Spinal cord (tissue), 9 donors: ENCODE measurements at regions not wholly inside any gene's neighbourhood (a gene's known extent, or its start where the extent isn't known, plus 50 kb on each side); places are given as distances from the start of the nearest gene placed in this dataset.
A peak's percentile ranks its signal among the peaks of the same experiment; 100 is the strongest.

Experiments
- DNase-seq, 6 donors: peaks; one replicate each; pipeline versions ENCODE4 v3.0.0 to v3.0.0-alpha.2; 2013 to 2015; ENCODE audit warnings: low spot score in 6 of 6, low read depth in 4 of 6
- H3K27ac ChIP-seq: one replicate; pipeline ENCODE4 v1.5.1; 2013; ENCODE audit warnings: low read depth, low read length, control low read depth
- H3K27me3 ChIP-seq: one replicate; pipeline ENCODE4 v1.6.1; 2013; ENCODE audit warnings: low read length; ENCODE audit not compliant: control insufficient read depth, insufficient read depth
- H3K36me3 ChIP-seq: one replicate; pipeline ENCODE4 v1.6.1; 2013; ENCODE audit warnings: low read length; ENCODE audit not compliant: control insufficient read depth, insufficient read depth
- H3K4me1 ChIP-seq: one replicate; pipeline ENCODE4 v1.6.1; 2013; ENCODE audit warnings: low read length; ENCODE audit not compliant: control insufficient read depth, insufficient read depth
- H3K4me3 ChIP-seq: one replicate; pipeline ENCODE4 v1.5.1; 2013; ENCODE audit warnings: low read depth, low read length, control low read depth
- H3K9me3 ChIP-seq: one replicate; pipeline ENCODE4 v1.6.1; 2013; ENCODE audit warnings: low read length; ENCODE audit not compliant: control insufficient read depth, insufficient read depth
- whole genome bisulfite sequencing: methylation state at CpG from one replicate; pipeline ENCODE4 v1.1.5; 2013; ENCODE audit warnings: missing lambda C conversion rate; ENCODE audit not compliant: insufficient coverage; 5-methylcytosine and 5-hydroxymethylcytosine counted together
- donor health status: healthy.

DNA sequence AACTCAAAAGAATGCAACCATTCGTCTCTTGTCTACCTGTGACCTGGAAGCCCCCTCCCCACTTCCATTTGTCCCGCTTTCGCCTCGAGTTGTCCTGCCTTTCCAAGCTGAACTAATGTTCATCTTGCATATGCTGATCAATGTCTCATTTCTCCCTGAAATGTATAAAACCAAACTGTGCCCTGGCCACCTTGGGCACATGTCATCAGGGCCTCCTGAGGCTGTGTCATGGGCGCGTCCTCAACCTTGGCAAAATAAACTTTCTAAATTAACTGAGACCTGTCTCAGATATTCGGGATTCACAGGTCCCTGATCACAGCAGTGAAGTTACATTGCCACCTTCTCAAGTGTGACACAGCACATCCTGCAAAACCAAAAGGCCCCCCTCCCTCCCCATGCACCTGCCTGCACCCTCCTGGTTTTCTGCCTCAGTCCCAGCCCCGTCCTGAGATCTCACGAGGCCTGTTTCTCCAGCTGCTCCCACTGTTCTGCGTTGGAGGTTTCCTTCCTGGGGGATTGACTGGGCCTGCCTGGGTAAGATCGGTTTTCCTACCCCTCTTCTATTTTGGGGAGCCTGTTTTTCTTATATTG, 1328.7 kb downstream of the TBC1D22A start:
- H3K4me1 ChIP-seq, result peaks cover 11% of the 10 kb centered on the region
- H3K36me3 ChIP-seq, result no peaks in the 10 kb centered on the region
- no peak overlapping the region for H3K27ac ChIP-seq
- no peak for DNase-seq
- no peaks in the 10 kb centered on the region for H3K9me3 ChIP-seq
- H3K27me3 ChIP-seq, result no peaks in the 10 kb centered on the region
- no peak overlapping the region for H3K4me3 ChIP-seq
- WGBS, result 85% methylated on average over 9 of the region's 11 CpGs

- no peaks in the 10 kb centered on the region for H3K36me3 ChIP-seq
- H3K27me3 ChIP-seq, result no peaks in the 10 kb centered on the region
- peaks cover 11% of the 10 kb centered on the region for H3K4me1 ChIP-seq
- WGBS, result 59% methylated on average over 7 of the region's 7 CpGs
- no peak overlapping the region for H3K27ac ChIP-seq
- no peak for DNase-seq
- no peaks in the 10 kb centered on the region for H3K9me3 ChIP-seq
- H3K4me3 ChIP-seq, result no peak overlapping the region
Observed at GRCh38 chr22:48090332-48090672, 1327.9 kb downstream of the TBC1D22A start.

GRCh38 chr22:48089601-48090331, 1327.3 kb downstream of the TBC1D22A start:
- Histone ChIP-seq H3K4me1 (peaks cover 11% of the 10 kb centered on the region), H3K27ac (no peak overlapping the region), H3K36me3 (no peaks in the 10 kb centered on the region), H3K9me3 (no peaks in the 10 kb centered on the region), H3K27me3 (no peaks in the 10 kb centered on the region), H3K4me3 (no peak overlapping the region)
- peak in 1 of 6 donors; percentile 21 for DNase-seq
- 64% methylated on average over 16 of the region's 19 CpGs for WGBS

DNA sequence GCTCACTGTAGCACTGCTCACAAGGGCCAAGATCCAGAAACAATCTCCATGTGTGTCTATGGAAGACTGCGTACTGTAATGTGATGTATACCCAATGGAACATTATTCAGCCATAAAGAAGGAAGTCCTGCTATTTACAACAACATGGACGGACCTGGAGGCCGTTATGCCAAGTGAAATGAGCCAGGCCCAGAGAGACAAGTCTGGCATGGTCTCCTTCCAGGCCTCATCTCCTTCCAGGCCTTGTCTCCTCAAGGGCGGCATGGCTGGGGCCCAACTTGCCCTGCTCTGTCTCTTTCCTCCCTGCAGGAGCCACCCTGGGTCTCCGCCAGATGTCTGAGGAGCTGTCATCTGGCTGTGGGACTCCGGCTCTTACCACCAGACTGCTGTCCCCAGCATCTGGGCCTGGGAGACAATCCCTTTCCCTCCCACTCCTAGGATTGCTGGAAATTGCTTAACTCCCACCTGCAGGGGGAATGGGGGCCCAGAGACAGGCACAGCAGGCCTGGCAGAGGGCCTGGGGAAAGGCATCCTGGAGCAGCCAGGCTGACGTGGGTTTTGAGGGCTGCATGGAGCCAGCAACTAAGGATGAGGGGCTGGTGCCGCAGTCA, 1326.6 kb downstream of the TBC1D22A start:
- 74% methylated on average over 7 of the region's 8 CpGs for WGBS

GRCh38 chr22:48088251-48088650, 1325.8 kb downstream of the TBC1D22A start:
- no CpG with 5 or more reads among the region's 5 CpGs for WGBS
- peak in 1 of 6 donors; percentile 51 for DNase-seq
- no peaks in the 10 kb centered on the region for H3K36me3 ChIP-seq
- no peaks in the 10 kb centered on the region for H3K9me3 ChIP-seq
- no peaks in the 10 kb centered on the region for H3K27me3 ChIP-seq
- no peak overlapping the region for H3K4me3 ChIP-seq
- no peak overlapping the region for H3K27ac ChIP-seq
- peaks cover 11% of the 10 kb centered on the region for H3K4me1 ChIP-seq

More for the DNA sequence above, 1326.6 kb downstream of the TBC1D22A start:
- H3K9me3 ChIP-seq, result no peaks in the 10 kb centered on the region
- H3K4me1 ChIP-seq, result peaks cover 11% of the 10 kb centered on the region
- no peak for DNase-seq
- H3K4me3 ChIP-seq, result no peak overlapping the region
- no peak overlapping the region for H3K27ac ChIP-seq
- no peaks in the 10 kb centered on the region for H3K27me3 ChIP-seq
- H3K36me3 ChIP-seq, result no peaks in the 10 kb centered on the region

DNA sequence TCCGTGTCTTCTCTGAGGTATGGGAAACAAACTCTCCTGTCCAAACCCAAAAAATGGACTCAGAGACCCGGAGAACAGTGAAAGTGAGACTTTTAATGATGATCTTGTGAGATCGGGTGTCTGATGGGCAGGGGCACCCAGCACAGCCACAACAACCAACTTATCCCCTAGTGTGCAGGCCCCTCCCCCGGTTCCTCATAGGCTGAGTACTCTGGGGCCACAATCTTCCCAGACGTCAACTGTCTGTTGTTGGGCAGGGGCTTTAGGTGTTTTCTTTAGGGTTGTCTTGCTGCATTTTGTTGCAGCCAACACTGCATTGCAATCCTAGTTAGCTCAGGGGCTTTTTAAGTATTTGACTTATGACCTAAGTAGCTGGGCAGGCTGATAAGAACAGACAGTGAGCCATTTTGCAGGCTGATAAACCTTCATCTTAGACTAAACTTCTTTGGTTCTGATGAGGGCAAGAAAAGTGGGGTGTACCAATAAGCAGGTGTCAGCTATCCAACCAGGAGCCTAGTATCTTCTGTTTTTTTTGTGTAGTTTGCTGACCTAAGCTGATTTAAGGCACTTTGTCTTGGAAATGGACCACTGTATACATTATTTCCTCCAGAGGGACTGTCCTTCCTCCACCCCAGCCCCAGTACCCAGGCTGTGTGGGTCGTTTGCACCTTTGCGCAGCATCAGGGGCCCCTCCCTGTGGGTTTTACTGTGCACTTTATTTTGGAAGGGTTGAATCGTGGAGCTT, 1323.6 kb downstream of the TBC1D22A start:
- Histone ChIP-seq H3K4me1 (peaks cover 11% of the 10 kb centered on the region), H3K27me3 (no peaks in the 10 kb centered on the region), H3K4me3 (no peak overlapping the region), H3K27ac (no peak overlapping the region), H3K36me3 (no peaks in the 10 kb centered on the region), H3K9me3 (no peaks in the 10 kb centered on the region)
- DNase-seq, result no peak
- 94% methylated on average over 2 of the region's 8 CpGs for whole genome bisulfite sequencing

GRCh38 chr22:48084729-48085050, 1322.2 kb downstream of the TBC1D22A start:
- WGBS, result 85% methylated on average over 11 of the region's 11 CpGs
- no peak for DNase-seq
- Histone ChIP-seq H3K4me1 (peaks cover 2% of the 10 kb centered on the region), H3K27me3 (no peaks in the 10 kb centered on the region), H3K9me3 (no peaks in the 10 kb centered on the region), H3K4me3 (no peak overlapping the region), H3K36me3 (no peaks in the 10 kb centered on the region), H3K27ac (no peak overlapping the region)

- no peaks in the 10 kb centered on the region for H3K27me3 ChIP-seq
- H3K4me1 ChIP-seq, result no peaks in the 10 kb centered on the region
- H3K36me3 ChIP-seq, result no peaks in the 10 kb centered on the region
- no peaks in the 10 kb centered on the region for H3K9me3 ChIP-seq
- WGBS, result 60% methylated on average over 13 of the region's 13 CpGs
- no peak overlapping the region for H3K4me3 ChIP-seq
- H3K27ac ChIP-seq, result no peak overlapping the region
- DNase-seq, result no peak
Observed at GRCh38 chr22:48084041-48084728, 1321.7 kb downstream of the TBC1D22A start.

DNA sequence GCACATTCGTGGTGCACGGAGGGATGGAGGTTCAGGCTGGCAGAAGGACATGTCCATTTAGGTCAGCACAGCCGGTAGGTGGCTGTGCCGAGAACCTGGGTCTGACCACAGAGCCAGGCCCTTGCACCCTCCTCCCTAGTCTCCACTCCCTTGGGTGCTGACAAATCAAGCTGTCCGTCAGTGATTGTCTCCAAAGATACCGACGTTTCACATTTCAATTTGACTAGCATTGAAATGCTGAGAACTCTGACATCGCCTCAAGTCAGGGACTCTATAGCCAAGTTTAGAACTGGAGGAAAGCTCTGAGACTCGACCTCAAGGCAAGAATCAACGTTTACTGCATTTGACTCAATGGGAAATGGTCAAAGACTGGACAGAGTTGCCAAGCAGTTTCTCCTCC, 1321.1 kb downstream of the TBC1D22A start:
- Histone ChIP-seq H3K27me3 (no peaks in the 10 kb centered on the region), H3K4me1 (no peaks in the 10 kb centered on the region), H3K36me3 (no peaks in the 10 kb centered on the region), H3K4me3 (no peak overlapping the region), H3K27ac (no peak overlapping the region), H3K9me3 (no peaks in the 10 kb centered on the region)
- DNase-seq, result no peak
- 68% methylated on average over 10 of the region's 10 CpGs for WGBS
